NCI-H1930 (cell line): ENCODE measurements at regions not wholly inside any gene's neighbourhood (a gene's known extent, or its start where the extent isn't known, plus 50 kb on each side); places are given as distances from the start of the nearest gene placed in this dataset.

Experiments used
- DNase-seq, 2 experiments: peaks; one replicate each; lab custom pipeline; 2025; lab: John Stamatoyannopoulos, UW

- no peak for DNase-seq
Measured at GRCh38 chr10:10516346-10517130, 501.1 kb upstream of the CELF2 start.

- DNase-seq, result no peak
Measured at GRCh38 chr10:10517866-10518265, 499.8 kb upstream of the CELF2 start.

- no peak for DNase-seq
Measured at GRCh38 chr10:10519674-10520073, 498.0 kb upstream of the CELF2 start.

GRCh38 chr10:10520491-10521385 lies 496.9 kb upstream of the CELF2 start:
- DNase-seq, result no peak

GRCh38 chr10:10526846-10527245 lies 490.8 kb upstream of the CELF2 start:
- no peak for DNase-seq

- DNase-seq, result no peak
Measured at GRCh38 chr10:10527861-10528562, 489.7 kb upstream of the CELF2 start.

- no peak for DNase-seq
Measured at GRCh38 chr10:10528563-10528910, 489.1 kb upstream of the CELF2 start.

GRCh38 chr10:10530313-10530712 lies 487.4 kb upstream of the CELF2 start:
- DNase-seq, result no peak

GRCh38 chr10:10532236-10532635 lies 485.4 kb upstream of the CELF2 start:
- DNase-seq, result no peak

GRCh38 chr10:10532826-10533225 lies 484.8 kb upstream of the CELF2 start:
- no peak for DNase-seq

- no peak for DNase-seq
Measured at GRCh38 chr10:10533437-10533836, 484.2 kb upstream of the CELF2 start.

- no peak for DNase-seq
Measured at GRCh38 chr10:10538326-10538725, 479.3 kb upstream of the CELF2 start.

GRCh38 chr10:10540398-10540797 lies 477.3 kb upstream of the CELF2 start:
- no peak for DNase-seq

- no peak for DNase-seq
Measured at GRCh38 chr10:10542477-10542876, 475.2 kb upstream of the CELF2 start.

GRCh38 chr10:10544890-10545289 lies 472.8 kb upstream of the CELF2 start:
- DNase-seq, result no peak

GRCh38 chr10:10545771-10546170 lies 471.9 kb upstream of the CELF2 start:
- DNase-seq, result no peak

- no peak for DNase-seq
Measured at GRCh38 chr10:10551596-10552301, 465.9 kb upstream of the CELF2 start.

- no peak for DNase-seq
Measured at GRCh38 chr10:10552948-10553347, 464.7 kb upstream of the CELF2 start.

- no peak for DNase-seq
Measured at GRCh38 chr10:10564081-10564794, 453.4 kb upstream of the CELF2 start.

- DNase-seq, result no peak
Measured at GRCh38 chr10:10576937-10577336, 440.7 kb upstream of the CELF2 start.

GRCh38 chr10:10579709-10580108 lies 438.0 kb upstream of the CELF2 start:
- no peak for DNase-seq
